ENCODE measurements at regions not wholly inside any gene's neighbourhood (a gene's known extent, or its start where the extent isn't known, plus 50 kb on each side); places are given as distances from the start of the nearest gene placed in this dataset.

DNA sequence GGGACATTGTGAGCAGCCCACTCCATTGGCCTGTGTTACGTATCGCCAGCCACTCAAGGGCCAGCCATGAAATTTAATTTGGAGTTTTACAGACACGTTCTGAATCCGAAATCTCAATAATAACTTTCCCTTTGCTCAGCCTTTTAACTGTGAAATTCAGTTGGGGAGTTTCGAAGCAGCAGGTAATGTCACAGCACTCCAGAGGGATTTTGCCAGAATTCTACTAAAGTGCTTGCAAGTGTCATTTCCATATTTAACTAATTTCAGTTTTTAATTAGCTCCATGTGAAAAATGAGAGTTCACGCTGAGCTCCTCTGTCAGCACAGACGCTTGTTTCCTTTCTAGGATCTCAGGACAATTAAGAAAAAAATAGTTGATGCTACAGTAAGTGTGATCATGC, 267.1 kb upstream of the WWC1 start:
- TF ChIP-seq, protein P1, sequence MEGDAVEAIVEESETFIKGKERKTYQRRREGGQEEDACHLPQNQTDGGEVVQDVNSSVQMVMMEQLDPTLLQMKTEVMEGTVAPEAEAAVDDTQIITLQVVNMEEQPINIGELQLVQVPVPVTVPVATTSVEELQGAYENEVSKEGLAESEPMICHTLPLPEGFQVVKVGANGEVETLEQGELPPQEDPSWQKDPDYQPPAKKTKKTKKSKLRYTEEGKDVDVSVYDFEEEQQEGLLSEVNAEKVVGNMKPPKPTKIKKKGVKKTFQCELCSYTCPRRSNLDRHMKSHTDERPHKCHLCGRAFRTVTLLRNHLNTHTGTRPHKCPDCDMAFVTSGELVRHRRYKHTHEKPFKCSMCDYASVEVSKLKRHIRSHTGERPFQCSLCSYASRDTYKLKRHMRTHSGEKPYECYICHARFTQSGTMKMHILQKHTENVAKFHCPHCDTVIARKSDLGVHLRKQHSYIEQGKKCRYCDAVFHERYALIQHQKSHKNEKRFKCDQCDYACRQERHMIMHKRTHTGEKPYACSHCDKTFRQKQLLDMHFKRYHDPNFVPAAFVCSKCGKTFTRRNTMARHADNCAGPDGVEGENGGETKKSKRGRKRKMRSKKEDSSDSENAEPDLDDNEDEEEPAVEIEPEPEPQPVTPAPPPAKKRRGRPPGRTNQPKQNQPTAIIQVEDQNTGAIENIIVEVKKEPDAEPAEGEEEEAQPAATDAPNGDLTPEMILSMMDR (IDR thresholded peaks at IDR 0.05) = no peak
- TF ChIP-seq POLR2A (IDR thresholded peaks at IDR 0.05) = no peak
- no peaks in the 10 kb centered on the region for H3K27me3 ChIP-seq
- H3K9me3 ChIP-seq (replicated peaks in 1 of 3) = no peaks in the 10 kb centered on the region
- H3K4me1 ChIP-seq (replicated peaks in 1 of 2) = no peaks in the 10 kb centered on the region
- H3K36me3 ChIP-seq (replicated peaks in 1 of 2) = no peaks in the 10 kb centered on the region
- H3K27ac ChIP-seq = no peak overlapping the region
- no peak overlapping the region for H3K4me3 ChIP-seq
- intact Hi-C loops (cut with DNase I) = loop anchor here in 1 of 2 donors (10.0 kb wide), 1 partner anchor 300 kb away; no protein-coding TSS in a partner anchor
- DNase-seq = no peak
- 85 to 91% (median 88%) methylated on average over 7 of the region's 7 CpGs for WGBS, 4 donors

DNA sequence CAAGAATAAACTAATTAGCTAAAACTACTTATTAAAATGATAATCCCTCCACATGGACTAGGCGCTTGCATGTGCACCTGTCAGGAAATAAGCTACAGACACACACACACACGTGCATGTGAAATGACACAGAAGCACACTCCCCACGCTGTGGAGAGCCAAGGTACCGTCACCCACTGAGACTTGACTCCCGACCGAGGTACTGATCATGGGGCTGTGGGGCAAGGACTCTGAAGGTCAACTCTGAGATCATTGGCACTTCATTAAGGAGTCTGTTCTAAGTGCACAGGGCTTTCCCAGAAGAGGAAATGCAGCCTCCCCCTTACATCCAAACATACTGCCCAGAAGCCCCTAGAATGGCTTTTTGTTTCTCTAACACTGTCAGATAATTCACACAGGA, 264.4 kb upstream of the WWC1 start:
- no peak overlapping the region for H3K4me3 ChIP-seq
- no peaks in the 10 kb centered on the region for H3K27me3 ChIP-seq
- TF ChIP-seq, protein P1 (IDR thresholded peaks at IDR 0.05) = no peak
- TF ChIP-seq POLR2A (IDR thresholded peaks at IDR 0.05) = no peak
- H3K36me3 ChIP-seq (replicated peaks in 1 of 2) = no peaks in the 10 kb centered on the region
- DNase-seq = no peak
- intact Hi-C loops (cut with DNase I) = loop anchor here in 1 of 2 donors (10.0 kb wide), 1 partner anchor 302 kb away; no protein-coding TSS in a partner anchor
- no peaks in the 10 kb centered on the region for H3K4me1 ChIP-seq (replicated peaks in 1 of 2)
- no peak overlapping the region for H3K27ac ChIP-seq
- H3K9me3 ChIP-seq (replicated peaks in 1 of 3) = no peaks in the 10 kb centered on the region
- 60 to 66% (median 62%) methylated on average over 6 of the region's 6 CpGs for WGBS, 4 donors

DNA sequence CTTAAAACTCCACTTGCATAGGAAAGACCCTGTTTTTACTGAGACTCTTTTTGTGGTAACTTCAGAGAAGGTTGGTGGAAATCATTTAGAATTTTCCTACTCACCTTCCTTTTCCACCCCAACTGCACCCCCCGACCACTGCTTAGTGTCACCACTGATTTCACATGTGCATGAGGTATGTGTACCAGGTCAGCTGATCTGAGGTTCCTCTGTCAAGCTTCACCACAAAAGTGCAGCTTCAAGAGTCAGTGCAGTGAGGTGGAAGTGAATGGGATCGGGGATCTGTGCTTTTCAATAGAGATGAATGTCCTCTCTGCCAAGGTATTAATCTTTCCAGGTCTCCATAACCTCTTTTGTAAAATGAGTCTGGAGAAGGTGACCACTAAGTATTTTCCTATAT, 260.5 kb upstream of the WWC1 start:
- WGBS, 4 donors = 56 to 76% (median 69%) methylated on average over 2 of the region's 2 CpGs

DNA sequence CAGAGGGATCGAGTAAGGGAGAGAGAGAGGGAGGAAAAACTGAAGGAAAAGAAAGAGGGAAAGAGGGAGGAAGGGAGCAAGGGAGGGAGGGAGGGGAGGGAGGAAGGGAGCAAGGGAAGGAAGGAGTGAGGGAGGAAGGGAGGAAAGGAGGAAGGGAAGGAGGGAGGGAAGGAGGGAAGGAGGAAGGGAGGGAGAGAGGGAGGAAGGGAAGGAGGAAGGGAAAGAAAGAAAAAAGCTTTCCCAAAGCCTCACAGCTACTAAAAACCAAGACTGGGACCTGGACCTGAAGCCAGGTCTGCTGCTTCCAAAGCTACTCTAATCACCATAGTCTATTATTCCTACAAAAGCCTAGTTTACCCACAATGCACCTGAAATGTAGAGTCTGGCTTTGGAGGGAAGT, 259.8 kb upstream of the WWC1 start:
- no peaks in the 10 kb centered on the region for H3K36me3 ChIP-seq (replicated peaks in 1 of 2)
- intact Hi-C loops (cut with DNase I) = no loop called here
- no peaks in the 10 kb centered on the region for H3K9me3 ChIP-seq (replicated peaks in 1 of 3)
- no peak for DNase-seq
- TF ChIP-seq, protein P1 (IDR thresholded peaks at IDR 0.05) = no peak
- TF ChIP-seq POLR2A (IDR thresholded peaks at IDR 0.05) = no peak
- H3K4me3 ChIP-seq = no peak overlapping the region
- H3K4me1 ChIP-seq (replicated peaks in 1 of 2) = no peaks in the 10 kb centered on the region
- H3K27ac ChIP-seq = no peak overlapping the region
- WGBS, 4 donors = 57 to 76% (median 64%) methylated on average over 1 of the region's 1 CpG
- H3K27me3 ChIP-seq = no peaks in the 10 kb centered on the region

More for the DNA sequence above, 260.5 kb upstream of the WWC1 start:
- Histone ChIP-seq H3K4me3 (no peak overlapping the region), H3K27me3 (no peaks in the 10 kb centered on the region), H3K9me3 (replicated peaks in 1 of 3) (no peaks in the 10 kb centered on the region), H3K27ac (no peak overlapping the region), H3K4me1 (replicated peaks in 1 of 2) (no peaks in the 10 kb centered on the region), H3K36me3 (replicated peaks in 1 of 2) (no peaks in the 10 kb centered on the region)
- DNase-seq = no peak
- TF ChIP-seq, protein P1 (IDR thresholded peaks at IDR 0.05) = no peak
- no peak for TF ChIP-seq POLR2A (IDR thresholded peaks at IDR 0.05)
- intact Hi-C loops (cut with DNase I) = no loop called here
